ENCODE measurements at regions not wholly inside any gene's neighbourhood (a gene's known extent, or its start where the extent isn't known, plus 50 kb on each side); places are given as distances from the start of the nearest gene placed in this dataset.

DNA sequence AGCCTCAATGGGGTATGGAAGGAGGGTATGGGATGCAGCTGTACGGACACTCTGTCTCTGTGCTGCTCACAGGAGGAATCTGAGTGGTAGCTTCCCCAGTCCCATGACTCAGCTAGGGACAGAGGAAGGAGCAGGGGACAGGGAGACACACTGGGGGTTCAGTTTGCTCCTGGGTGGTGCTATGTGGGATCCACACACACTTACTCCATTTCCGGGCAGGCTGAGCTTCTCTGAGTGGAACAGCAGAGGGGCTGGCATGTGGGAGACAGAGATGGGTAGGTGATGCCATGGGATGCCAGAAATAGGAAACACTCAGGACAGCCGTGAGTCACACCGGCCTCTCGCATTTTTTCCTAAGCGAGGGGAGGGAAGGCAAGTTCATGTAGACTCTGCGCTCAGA lies 59.2 kb upstream of the KIRREL3 start:
- no peaks in the 10 kb centered on the region for H3K27me3 ChIP-seq
- WGBS, 2 donors: 84 to 85% methylated on average over 6 to 7 of the region's 7 CpGs
- H3K27ac ChIP-seq: no peak overlapping the region
- DNase-seq: no peak
- no peaks in the 10 kb centered on the region for H3K4me1 ChIP-seq
- ATAC-seq: no peak
- no peak for TF ChIP-seq POLR2A (IDR thresholded peaks at IDR 0.05)
- TF ChIP-seq, protein P1, sequence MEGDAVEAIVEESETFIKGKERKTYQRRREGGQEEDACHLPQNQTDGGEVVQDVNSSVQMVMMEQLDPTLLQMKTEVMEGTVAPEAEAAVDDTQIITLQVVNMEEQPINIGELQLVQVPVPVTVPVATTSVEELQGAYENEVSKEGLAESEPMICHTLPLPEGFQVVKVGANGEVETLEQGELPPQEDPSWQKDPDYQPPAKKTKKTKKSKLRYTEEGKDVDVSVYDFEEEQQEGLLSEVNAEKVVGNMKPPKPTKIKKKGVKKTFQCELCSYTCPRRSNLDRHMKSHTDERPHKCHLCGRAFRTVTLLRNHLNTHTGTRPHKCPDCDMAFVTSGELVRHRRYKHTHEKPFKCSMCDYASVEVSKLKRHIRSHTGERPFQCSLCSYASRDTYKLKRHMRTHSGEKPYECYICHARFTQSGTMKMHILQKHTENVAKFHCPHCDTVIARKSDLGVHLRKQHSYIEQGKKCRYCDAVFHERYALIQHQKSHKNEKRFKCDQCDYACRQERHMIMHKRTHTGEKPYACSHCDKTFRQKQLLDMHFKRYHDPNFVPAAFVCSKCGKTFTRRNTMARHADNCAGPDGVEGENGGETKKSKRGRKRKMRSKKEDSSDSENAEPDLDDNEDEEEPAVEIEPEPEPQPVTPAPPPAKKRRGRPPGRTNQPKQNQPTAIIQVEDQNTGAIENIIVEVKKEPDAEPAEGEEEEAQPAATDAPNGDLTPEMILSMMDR (IDR thresholded peaks at IDR 0.05): no peak
- H3K9me3 ChIP-seq: no peaks in the 10 kb centered on the region
- no peaks in the 10 kb centered on the region for H3K36me3 ChIP-seq (replicated peaks in 1 of 2; ENCODE audit: insufficient read depth in 1 of 2, low read depth in 2 of 2)
- no peak overlapping the region for H3K4me3 ChIP-seq
- intact Hi-C loops (cut with DNase I): no loop called here

DNA sequence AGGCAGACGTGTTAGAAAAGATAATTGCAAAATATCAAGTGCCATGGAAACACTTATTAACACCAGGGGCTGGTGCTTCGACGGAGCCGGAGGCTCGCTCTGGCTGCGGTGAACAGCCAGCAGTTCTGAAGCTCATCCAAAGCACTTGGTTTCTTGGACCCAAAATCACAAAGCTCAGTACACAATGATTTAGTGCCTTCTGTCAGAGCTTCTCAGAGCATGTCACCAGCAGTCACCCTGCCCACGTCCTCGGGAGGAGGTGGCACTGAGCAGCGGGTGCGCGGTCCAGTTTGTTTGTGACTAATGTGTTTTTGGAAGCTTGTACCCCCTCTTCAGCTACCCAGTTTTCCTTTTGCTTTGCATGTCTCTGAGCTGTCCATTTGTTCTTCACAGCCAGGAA lies 58.7 kb upstream of the KIRREL3 start:
- H3K27me3 ChIP-seq: no peaks in the 10 kb centered on the region
- no peak for ATAC-seq
- no peak overlapping the region for H3K27ac ChIP-seq
- TF ChIP-seq, protein P1 (IDR thresholded peaks at IDR 0.05): no peak
- no peak for TF ChIP-seq POLR2A (IDR thresholded peaks at IDR 0.05)
- intact Hi-C loops (cut with DNase I): no loop called here
- no peak for DNase-seq
- H3K4me1 ChIP-seq: no peaks in the 10 kb centered on the region
- no peaks in the 10 kb centered on the region for H3K9me3 ChIP-seq
- WGBS, 2 donors: 79 to 82% methylated on average over 11 of the region's 11 CpGs
- H3K4me3 ChIP-seq: no peak overlapping the region
- no peaks in the 10 kb centered on the region for H3K36me3 ChIP-seq (replicated peaks in 1 of 2; ENCODE audit: insufficient read depth in 1 of 2, low read depth in 2 of 2)

DNA sequence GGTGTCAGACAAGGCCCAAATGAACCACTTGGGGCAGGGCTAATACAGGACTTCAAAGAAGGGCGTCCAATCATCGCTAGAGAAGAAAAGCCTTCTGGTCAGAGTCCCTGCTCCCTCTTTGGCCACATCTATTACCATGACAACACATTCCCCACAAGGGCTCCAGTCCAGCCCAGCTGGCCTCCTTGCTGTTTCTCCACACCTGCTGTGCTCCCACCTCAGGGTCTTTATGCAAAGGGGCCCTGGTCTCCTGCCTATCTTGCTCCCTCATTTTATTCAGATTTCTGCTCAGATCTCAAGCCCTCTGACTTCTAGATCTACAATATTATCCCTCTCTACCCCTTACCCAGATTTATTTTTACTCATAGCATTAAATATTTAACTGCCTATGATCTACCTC lies 58.0 kb upstream of the KIRREL3 start:
- DNase-seq (no peak), ATAC-seq (no peak)
- Histone ChIP-seq H3K27me3 (no peaks in the 10 kb centered on the region), H3K4me1 (no peaks in the 10 kb centered on the region), H3K9me3 (no peaks in the 10 kb centered on the region), H3K27ac (no peak overlapping the region), H3K36me3 (replicated peaks in 1 of 2; ENCODE audit: insufficient read depth in 1 of 2, low read depth in 2 of 2) (no peaks in the 10 kb centered on the region), H3K4me3 (no peak overlapping the region)
- TF ChIP-seq, protein P1 (IDR thresholded peaks at IDR 0.05): no peak
- TF ChIP-seq POLR2A (IDR thresholded peaks at IDR 0.05): no peak
- WGBS, 2 donors: 67 to 83% methylated on average over 2 of the region's 2 CpGs
- intact Hi-C loops (cut with DNase I): no loop called here

DNA sequence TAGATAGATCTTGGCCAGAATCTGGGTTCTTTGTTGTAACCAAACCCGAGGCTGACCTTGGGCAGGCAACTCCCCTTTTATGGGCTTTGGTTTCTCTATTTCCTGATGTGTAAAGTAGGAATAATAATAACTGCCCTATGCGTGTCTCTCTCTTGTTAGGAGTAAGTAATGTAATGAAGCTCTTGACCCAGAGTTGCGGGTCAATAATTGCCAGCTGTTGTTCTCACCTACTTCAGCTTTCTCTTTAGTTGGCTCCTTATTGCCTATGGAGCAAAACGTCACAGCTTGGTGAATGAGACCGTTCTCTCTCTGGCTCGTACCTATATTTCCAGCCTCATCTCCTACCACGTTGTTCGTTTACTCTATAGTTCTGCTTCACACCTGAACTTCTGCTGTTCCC lies 56.6 kb upstream of the KIRREL3 start:
- Histone ChIP-seq H3K9me3 (no peaks in the 10 kb centered on the region), H3K4me1 (no peaks in the 10 kb centered on the region), H3K4me3 (no peak overlapping the region), H3K36me3 (replicated peaks in 1 of 2; ENCODE audit: insufficient read depth in 1 of 2, low read depth in 2 of 2) (no peaks in the 10 kb centered on the region), H3K27ac (no peak overlapping the region), H3K27me3 (no peaks in the 10 kb centered on the region)
- WGBS, 2 donors: 57 to 64% methylated on average over 8 of the region's 8 CpGs
- intact Hi-C loops (cut with DNase I): no loop called here
- no peak for DNase-seq
- no peak for ATAC-seq
- TF ChIP-seq, protein P1 (IDR thresholded peaks at IDR 0.05): no peak
- no peak for TF ChIP-seq POLR2A (IDR thresholded peaks at IDR 0.05)

DNA sequence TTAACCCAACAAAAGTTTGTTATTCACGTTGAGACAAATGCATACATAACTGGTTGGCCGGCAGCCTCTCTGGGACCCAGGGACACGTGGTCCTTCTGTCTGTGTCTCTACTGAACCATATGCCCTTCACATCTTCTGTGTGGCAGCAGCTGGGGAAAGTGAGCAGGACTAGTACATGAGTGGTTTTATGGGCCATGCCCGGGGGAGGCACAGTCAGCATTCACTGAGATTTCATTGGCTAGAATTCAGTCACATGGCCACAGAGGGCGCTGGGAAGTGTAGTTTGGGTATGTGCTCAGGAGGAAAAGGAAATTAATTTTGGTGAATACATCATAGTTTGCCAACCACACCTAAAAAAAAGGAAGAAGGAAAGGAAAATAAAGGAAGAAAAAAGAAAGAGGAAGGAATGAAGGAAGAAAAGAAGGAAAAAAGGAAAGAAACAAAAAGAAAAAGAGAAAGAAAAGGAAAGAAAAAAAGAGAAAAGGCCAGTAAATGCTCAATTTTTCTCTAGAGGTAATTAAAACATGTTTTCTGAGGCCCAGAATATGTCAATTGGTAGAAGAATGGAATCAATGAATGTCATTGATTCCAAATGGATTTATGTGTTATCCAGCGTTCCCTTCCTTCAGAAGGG lies 55.9 kb upstream of the KIRREL3 start:
- ATAC-seq (no peak), DNase-seq (no peak)
- Histone ChIP-seq H3K27ac (no peak overlapping the region), H3K9me3 (no peaks in the 10 kb centered on the region), H3K27me3 (no peaks in the 10 kb centered on the region), H3K4me1 (no peaks in the 10 kb centered on the region), H3K36me3 (replicated peaks in 1 of 2; ENCODE audit: insufficient read depth in 1 of 2, low read depth in 2 of 2) (no peaks in the 10 kb centered on the region), H3K4me3 (no peak overlapping the region)
- TF ChIP-seq POLR2A (IDR thresholded peaks at IDR 0.05): no peak
- TF ChIP-seq, protein P1 (IDR thresholded peaks at IDR 0.05): no peak
- WGBS, 2 donors: 72% methylated on average over 6 of the region's 6 CpGs
- intact Hi-C loops (cut with DNase I): no loop called here

All from body of pancreas (tissue), 4 donors.